ENCODE measurements at regions not wholly inside any gene's neighbourhood (a gene's known extent, or its start where the extent isn't known, plus 50 kb on each side); places are given as distances from the start of the nearest gene placed in this dataset.

DNA sequence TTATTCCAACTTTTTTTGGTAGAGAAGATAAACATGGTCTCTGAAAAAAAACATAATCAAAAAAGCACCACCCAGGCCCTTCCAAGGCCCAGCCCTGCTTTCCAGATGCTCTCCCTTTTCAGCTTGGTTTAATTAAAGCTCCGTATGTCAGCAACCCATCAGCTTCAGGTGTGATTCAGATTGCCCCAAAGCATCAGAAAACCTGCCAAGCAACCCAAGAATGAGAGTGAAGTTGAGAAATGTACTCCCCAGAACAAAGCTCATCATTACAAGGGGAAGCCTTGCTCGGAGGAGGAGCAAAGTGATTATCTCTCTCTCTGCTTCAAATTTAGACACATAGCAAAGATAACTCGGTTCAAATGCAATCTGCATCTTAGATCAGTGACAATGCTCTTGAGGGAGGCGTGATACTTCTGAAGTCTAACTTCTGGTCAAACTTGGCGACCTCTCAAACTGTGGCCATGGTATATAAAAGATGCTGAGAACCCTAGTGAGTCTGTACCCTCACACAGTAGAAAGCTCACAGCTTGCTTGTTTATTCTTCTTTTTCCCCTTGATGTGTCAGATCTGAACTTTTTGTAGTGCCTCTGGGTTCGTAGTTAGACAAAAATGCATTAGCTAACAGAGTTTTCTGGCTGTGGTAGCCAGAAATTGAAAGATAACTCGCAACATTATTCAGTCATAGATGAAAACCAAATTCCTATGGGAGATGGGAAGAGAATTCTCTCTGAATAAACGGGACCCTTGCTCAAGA is 63.3 kb upstream of the ZC3H11B start:
- TF ChIP-seq, protein P1, sequence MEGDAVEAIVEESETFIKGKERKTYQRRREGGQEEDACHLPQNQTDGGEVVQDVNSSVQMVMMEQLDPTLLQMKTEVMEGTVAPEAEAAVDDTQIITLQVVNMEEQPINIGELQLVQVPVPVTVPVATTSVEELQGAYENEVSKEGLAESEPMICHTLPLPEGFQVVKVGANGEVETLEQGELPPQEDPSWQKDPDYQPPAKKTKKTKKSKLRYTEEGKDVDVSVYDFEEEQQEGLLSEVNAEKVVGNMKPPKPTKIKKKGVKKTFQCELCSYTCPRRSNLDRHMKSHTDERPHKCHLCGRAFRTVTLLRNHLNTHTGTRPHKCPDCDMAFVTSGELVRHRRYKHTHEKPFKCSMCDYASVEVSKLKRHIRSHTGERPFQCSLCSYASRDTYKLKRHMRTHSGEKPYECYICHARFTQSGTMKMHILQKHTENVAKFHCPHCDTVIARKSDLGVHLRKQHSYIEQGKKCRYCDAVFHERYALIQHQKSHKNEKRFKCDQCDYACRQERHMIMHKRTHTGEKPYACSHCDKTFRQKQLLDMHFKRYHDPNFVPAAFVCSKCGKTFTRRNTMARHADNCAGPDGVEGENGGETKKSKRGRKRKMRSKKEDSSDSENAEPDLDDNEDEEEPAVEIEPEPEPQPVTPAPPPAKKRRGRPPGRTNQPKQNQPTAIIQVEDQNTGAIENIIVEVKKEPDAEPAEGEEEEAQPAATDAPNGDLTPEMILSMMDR (IDR thresholded peaks at IDR 0.05), result no peak
- Mint-ChIP-seq H3K4me3 (ENCODE audit: unreplicated experiment) (no peak overlapping the region), H3K27me3 (ENCODE audit: low read depth) (no peaks in the 10 kb centered on the region), H3K4me1 (ENCODE audit: low read depth) (peaks cover 3% of the 10 kb centered on the region), H3K9me3 (ENCODE audit: low read depth) (no peaks in the 10 kb centered on the region), H3K27ac (ENCODE audit: unreplicated experiment) (no peak overlapping the region), H3K36me3 (ENCODE audit: low read depth) (no peaks in the 10 kb centered on the region)
- DNase-seq (ENCODE audit: low spot score), result no peak

DNA sequence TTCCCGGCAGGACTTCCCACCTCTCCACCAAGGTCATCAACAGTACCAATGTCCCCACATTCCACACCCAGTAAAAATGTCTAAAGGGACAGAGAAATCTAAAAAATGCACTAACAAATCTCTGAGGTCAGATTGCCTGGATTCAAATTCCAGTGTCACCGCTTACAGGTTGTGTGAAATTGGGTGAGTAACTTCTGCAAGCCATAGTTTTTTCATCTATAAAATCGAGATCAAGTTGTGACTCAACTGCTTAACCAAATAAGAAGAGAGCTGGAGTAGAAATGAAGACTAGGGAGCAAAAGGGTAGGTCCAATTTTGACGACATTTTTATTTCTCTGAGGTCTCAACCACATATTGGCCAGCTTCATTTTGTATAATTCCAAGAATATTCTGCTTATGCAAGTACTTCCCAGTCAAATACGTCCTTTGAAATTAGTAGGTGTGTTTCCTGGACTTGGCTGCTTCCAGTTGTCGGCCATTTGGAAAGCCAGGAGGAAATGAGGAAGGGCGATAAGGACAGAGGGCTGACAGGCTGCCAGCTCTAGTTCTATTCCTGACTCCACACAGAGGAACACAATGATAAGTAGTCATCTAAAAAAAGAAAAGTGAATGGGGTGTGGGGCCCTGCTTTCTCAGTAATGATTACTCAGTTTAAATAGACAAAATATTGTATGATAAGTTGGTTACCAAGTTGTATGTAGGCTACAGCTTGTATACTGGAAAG is 57.7 kb upstream of the ZC3H11B start:
- DNase-seq (ENCODE audit: low spot score), result no peak
- H3K36me3 Mint-ChIP-seq (ENCODE audit: low read depth), result no peaks in the 10 kb centered on the region
- TF ChIP-seq, protein P1 (IDR thresholded peaks at IDR 0.05), result no peak
- H3K4me3 Mint-ChIP-seq (ENCODE audit: unreplicated experiment), result no peak overlapping the region
- H3K4me1 Mint-ChIP-seq (ENCODE audit: low read depth), result peaks cover 13% of the 10 kb centered on the region
- no peaks in the 10 kb centered on the region for H3K9me3 Mint-ChIP-seq (ENCODE audit: low read depth)
- H3K27me3 Mint-ChIP-seq (ENCODE audit: low read depth), result no peaks in the 10 kb centered on the region
- H3K27ac Mint-ChIP-seq (ENCODE audit: unreplicated experiment), result no peak overlapping the region

GRCh38 chr1:219669556-219669955 is 56.7 kb upstream of the ZC3H11B start:
- Mint-ChIP-seq H3K9me3 (ENCODE audit: low read depth) (no peaks in the 10 kb centered on the region), H3K36me3 (ENCODE audit: low read depth) (no peaks in the 10 kb centered on the region), H3K27me3 (ENCODE audit: low read depth) (no peaks in the 10 kb centered on the region), H3K4me3 (ENCODE audit: unreplicated experiment) (no peak overlapping the region), H3K4me1 (ENCODE audit: low read depth) (peaks cover 13% of the 10 kb centered on the region), H3K27ac (ENCODE audit: unreplicated experiment) (no peak overlapping the region)
- TF ChIP-seq, protein P1 (IDR thresholded peaks at IDR 0.05), result no peak
- no peak for DNase-seq (ENCODE audit: low spot score)

GRCh38 chr1:219669042-219669441 is 56.1 kb upstream of the ZC3H11B start:
- no peak overlapping the region for H3K27ac Mint-ChIP-seq (ENCODE audit: unreplicated experiment)
- H3K4me3 Mint-ChIP-seq (ENCODE audit: unreplicated experiment), result no peak overlapping the region
- TF ChIP-seq, protein P1 (IDR thresholded peaks at IDR 0.05), result no peak
- H3K36me3 Mint-ChIP-seq (ENCODE audit: low read depth), result no peaks in the 10 kb centered on the region
- H3K9me3 Mint-ChIP-seq (ENCODE audit: low read depth), result no peaks in the 10 kb centered on the region
- H3K27me3 Mint-ChIP-seq (ENCODE audit: low read depth), result no peaks in the 10 kb centered on the region
- no peak for DNase-seq (ENCODE audit: low spot score)
- peaks cover 13% of the 10 kb centered on the region for H3K4me1 Mint-ChIP-seq (ENCODE audit: low read depth)

GRCh38 chr1:219668446-219668845 is 55.5 kb upstream of the ZC3H11B start:
- H3K27me3 Mint-ChIP-seq (ENCODE audit: low read depth), result no peaks in the 10 kb centered on the region
- TF ChIP-seq, protein P1 (IDR thresholded peaks at IDR 0.05), result no peak
- no peak overlapping the region for H3K27ac Mint-ChIP-seq (ENCODE audit: unreplicated experiment)
- no peaks in the 10 kb centered on the region for H3K36me3 Mint-ChIP-seq (ENCODE audit: low read depth)
- H3K9me3 Mint-ChIP-seq (ENCODE audit: low read depth), result no peaks in the 10 kb centered on the region
- DNase-seq (ENCODE audit: low spot score), result no peak
- peaks cover 13% of the 10 kb centered on the region for H3K4me1 Mint-ChIP-seq (ENCODE audit: low read depth)
- no peak overlapping the region for H3K4me3 Mint-ChIP-seq (ENCODE audit: unreplicated experiment)
